Ishikawa (cell line): ENCODE measurements at regions not wholly inside any gene's neighbourhood (a gene's known extent, or its start where the extent isn't known, plus 50 kb on each side); places are given as distances from the start of the nearest gene placed in this dataset.

ENCODE experiments used
- CEBPB ChIP-seq: IDR thresholded peaks from 2 replicates; pipeline ENCODE4 v1.6.1; 2012
- CREB1 ChIP-seq: IDR thresholded peaks from 2 replicates; pipeline ENCODE4 v1.6.1; 2012; ENCODE audit warnings: low read depth
- EGR1 ChIP-seq: IDR thresholded peaks from 2 replicates; pipeline ENCODE4 v1.6.1; 2012
- EP300 ChIP-seq: IDR thresholded peaks from 2 replicates; pipeline ENCODE4 v1.6.1; 2012; ENCODE audit warnings: borderline replicate concordance
- FOXM1 ChIP-seq: IDR thresholded peaks from 2 replicates; pipeline ENCODE4 v1.6.1; 2012; ENCODE audit warnings: low read depth, borderline replicate concordance
- MAX ChIP-seq: IDR thresholded peaks from 2 replicates; pipeline ENCODE4 v1.6.1; 2012
- NFIC ChIP-seq: IDR thresholded peaks from 2 replicates; pipeline ENCODE4 v1.6.1; 2012
- RAD21 ChIP-seq: IDR thresholded peaks from 2 replicates; pipeline ENCODE4 v1.6.1; 2012; ENCODE audit warnings: low read depth
- TAF1 ChIP-seq: IDR thresholded peaks from 2 replicates; pipeline ENCODE4 v1.6.1; 2012; ENCODE audit warnings: low read depth, mild to moderate bottlenecking
- TCF12 ChIP-seq: IDR thresholded peaks from 2 replicates; pipeline ENCODE4 v1.6.1; 2012; ENCODE audit warnings: low read depth
- TEAD4 ChIP-seq: IDR thresholded peaks from 2 replicates; pipeline ENCODE4 v1.6.1; 2012
- USF1 ChIP-seq: IDR thresholded peaks from 2 replicates; pipeline ENCODE4 v1.6.1; 2012
- YY1 ChIP-seq: IDR thresholded peaks from 2 replicates; pipeline ENCODE4 v1.6.1; 2012; ENCODE audit warnings: low read depth
- ZBTB7A ChIP-seq: IDR thresholded peaks from 2 replicates; pipeline ENCODE4 v1.6.1; 2012; ENCODE audit warnings: low read depth
- TF ChIP-seq, protein P1 (sequence below): IDR thresholded peaks from 2 replicates; pipeline ENCODE4 v1.6.1; 2012; ENCODE audit warnings: low read depth, mild to moderate bottlenecking

GRCh38 chr5:53405396-53405795, 75.0 kb upstream of the FST start:
- TF ChIP-seq USF1 (no peak), CEBPB (no peak), EGR1 (no peak), EP300 (no peak), TCF12 (no peak), ZBTB7A (no peak), FOXM1 (no peak), MAX (no peak), CREB1 (no peak), TEAD4 (no peak), TAF1 (no peak), NFIC (no peak), YY1 (no peak), RAD21 (no peak)
- TF ChIP-seq, protein P1, sequence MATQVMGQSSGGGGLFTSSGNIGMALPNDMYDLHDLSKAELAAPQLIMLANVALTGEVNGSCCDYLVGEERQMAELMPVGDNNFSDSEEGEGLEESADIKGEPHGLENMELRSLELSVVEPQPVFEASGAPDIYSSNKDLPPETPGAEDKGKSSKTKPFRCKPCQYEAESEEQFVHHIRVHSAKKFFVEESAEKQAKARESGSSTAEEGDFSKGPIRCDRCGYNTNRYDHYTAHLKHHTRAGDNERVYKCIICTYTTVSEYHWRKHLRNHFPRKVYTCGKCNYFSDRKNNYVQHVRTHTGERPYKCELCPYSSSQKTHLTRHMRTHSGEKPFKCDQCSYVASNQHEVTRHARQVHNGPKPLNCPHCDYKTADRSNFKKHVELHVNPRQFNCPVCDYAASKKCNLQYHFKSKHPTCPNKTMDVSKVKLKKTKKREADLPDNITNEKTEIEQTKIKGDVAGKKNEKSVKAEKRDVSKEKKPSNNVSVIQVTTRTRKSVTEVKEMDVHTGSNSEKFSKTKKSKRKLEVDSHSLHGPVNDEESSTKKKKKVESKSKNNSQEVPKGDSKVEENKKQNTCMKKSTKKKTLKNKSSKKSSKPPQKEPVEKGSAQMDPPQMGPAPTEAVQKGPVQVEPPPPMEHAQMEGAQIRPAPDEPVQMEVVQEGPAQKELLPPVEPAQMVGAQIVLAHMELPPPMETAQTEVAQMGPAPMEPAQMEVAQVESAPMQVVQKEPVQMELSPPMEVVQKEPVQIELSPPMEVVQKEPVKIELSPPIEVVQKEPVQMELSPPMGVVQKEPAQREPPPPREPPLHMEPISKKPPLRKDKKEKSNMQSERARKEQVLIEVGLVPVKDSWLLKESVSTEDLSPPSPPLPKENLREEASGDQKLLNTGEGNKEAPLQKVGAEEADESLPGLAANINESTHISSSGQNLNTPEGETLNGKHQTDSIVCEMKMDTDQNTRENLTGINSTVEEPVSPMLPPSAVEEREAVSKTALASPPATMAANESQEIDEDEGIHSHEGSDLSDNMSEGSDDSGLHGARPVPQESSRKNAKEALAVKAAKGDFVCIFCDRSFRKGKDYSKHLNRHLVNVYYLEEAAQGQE = no peak

DNA sequence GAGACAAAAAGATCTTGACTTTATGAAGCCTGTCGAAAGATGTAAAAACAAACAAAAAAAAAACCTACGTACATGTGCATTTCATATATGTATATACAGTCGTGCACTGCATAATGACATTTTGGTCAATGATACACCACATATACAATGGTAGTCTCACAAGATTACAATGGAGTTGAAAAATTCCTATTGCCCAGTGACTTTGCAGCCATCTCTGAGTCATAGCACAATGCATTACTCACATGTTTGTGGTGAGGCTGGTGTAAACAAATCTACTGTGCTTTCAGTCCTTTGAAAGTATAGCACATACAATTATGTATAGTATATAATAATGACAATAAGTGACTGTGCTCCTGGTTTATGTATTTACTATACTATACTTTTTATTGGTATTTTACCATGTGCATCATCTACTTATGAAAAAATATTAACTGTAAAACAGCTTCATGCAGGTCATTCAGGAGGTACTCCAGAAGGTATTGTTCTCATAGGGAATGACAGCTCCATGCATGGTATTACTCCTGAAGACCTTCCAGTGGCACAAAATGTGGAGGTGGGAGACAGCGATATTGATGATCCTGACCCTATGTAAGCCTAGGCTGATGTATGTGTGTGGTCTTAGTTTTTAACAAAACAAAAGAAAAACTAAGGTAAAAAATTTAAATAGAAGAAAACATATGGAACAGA, 73.7 kb upstream of the FST start:
- TF ChIP-seq FOXM1 (no peak), ZBTB7A (no peak), TEAD4 (peak; percentile 64), EGR1 (no peak)
- TF ChIP-seq, protein P1 = no peak

GRCh38 chr5:53407373-53407772, 73.1 kb upstream of the FST start:
- TF ChIP-seq RAD21 (no peak), CREB1 (no peak), USF1 (no peak), TAF1 (no peak), TCF12 (no peak), TEAD4 (no peak), ZBTB7A (no peak), FOXM1 (no peak), EGR1 (no peak), NFIC (no peak), CEBPB (no peak), YY1 (no peak), MAX (no peak)
- TF ChIP-seq, protein P1 = no peak

DNA sequence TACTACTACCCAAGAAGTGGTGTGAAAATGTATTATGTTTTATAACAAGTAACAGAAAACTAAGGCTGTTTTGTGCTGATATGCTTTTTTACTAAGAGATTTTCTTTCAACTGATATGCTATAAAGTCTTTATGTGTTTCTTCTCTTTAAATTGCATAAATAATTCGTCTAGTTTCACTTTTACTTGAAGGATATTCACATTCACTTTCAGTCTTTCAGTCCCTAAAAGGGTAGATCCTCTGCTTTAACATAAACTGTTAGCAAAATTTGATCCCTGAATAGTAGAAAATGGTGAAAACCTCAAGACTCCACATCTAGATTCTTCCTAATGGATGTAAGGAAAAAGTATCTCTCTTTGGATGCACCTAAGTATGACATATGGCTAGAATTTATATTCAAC, 69.0 kb upstream of the FST start:
- no peak for TF ChIP-seq CREB1
- no peak for TF ChIP-seq ZBTB7A
- no peak for TF ChIP-seq EP300
- no peak for TF ChIP-seq FOXM1
- no peak for TF ChIP-seq NFIC
- no peak for TF ChIP-seq USF1
- no peak for TF ChIP-seq TEAD4
- TF ChIP-seq TCF12 = no peak
- TF ChIP-seq MAX = no peak
- no peak for TF ChIP-seq YY1
- TF ChIP-seq CEBPB = no peak
- TF ChIP-seq TAF1 = no peak
